ENCODE measurements at regions not wholly inside any gene's neighbourhood (a gene's known extent, or its start where the extent isn't known, plus 50 kb on each side); places are given as distances from the start of the nearest gene placed in this dataset.
A peak's percentile ranks its signal among the peaks of the same experiment; 100 is the strongest.
"Not testable (repeated sequence)": the region's sequence is repeated elsewhere in the genome, so short reads cannot be mapped to it uniquely, and the experiment has no call there.

DNA sequence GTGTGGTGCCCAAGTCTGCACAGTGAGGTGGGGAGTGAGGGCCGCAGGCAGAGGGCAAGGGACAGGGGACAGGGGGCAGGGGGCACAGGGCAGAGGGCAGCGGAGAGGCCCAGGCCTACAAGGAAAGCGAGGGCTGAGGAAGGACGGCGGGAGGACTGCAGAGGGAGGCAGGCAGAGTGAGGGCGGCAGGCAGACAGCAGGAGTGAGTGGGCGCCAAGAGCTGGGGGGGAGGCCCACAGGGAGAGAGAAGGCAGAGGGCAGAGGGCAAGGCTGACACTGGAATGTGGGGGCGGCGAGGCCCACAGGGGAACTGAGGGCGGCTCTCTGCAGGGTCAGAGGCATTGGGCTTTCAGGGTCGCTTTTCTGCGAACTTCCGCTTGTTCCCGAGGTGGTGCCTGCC is 267.8 kb upstream of the NDN start:
- no peak for DNase-seq

DNA sequence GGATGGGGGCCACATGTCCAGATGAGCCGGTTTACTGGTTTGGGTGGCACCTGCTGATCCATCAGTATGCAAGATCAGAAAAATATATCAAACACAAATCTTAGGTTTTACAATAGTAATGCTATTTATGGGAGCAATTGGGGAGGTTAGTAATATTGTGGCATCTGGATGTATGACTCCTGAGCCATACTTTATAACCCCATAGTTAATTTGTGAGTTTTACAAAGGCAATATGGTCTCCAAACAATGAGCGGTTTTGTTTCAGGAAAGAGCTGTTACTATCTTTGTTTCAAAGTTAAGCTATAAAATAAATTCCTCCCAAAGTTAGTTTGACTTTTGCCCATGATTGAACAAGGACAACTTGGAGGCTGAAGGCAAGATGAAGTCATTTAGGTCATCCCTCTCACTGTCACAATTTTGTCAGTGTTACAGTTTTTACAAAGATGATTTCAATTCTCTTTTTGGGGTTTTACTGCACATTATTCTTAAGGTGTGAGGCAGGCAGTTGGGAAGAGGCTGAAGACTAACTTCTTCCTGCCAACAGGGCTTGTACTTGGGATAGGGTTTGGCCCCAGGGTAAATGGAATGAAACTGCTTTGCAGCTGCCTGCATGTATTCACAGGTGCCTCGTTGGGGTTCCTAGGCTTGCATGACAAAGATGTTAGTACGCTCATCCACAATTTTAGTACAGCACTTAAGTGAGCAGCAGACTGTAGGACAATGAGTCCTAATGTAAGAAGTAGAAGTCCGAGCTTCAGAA is 296.6 kb upstream of the NDN start:
- DNase-seq = no peak

DNA sequence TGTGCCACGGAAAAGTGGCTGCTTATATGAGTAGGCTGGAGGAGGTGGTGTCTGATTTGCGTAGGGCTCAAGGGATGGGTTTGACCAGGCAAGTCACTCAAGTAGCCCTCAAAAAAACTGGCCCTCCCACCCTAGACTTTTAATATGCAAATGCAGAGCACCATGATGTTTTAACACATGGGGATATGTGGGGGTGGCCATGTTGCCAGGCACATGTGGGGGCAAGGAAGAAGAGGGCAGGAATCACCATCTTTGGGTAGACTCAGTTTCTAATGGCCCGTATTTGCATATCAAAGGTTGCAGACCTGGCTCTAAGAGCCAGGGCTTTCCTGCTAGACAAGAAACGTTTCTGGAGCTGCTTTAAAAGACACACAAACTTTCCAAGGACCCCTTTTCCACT is 307.2 kb upstream of the NDN start:
- DNase-seq = no peak

DNA sequence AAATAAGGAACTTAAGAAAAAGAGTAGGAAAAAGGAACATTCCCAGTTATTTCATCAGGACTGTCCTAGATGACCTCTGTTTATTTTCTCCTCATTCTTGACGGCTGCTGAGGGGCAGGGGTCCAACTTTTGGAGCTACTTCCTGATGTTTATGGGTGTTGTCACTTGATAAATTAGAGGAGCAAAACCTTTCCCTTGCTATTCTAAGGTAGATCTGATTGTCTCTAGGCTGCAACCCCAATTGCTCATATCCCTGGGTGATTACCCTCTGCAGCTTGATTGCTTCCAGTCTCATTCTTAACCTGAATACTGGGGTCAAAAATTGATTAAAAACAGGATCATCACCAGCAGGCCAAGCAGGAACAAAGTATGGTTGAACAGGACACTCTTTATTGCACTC is 311.0 kb upstream of the NDN start:
- no peak for DNase-seq

DNA sequence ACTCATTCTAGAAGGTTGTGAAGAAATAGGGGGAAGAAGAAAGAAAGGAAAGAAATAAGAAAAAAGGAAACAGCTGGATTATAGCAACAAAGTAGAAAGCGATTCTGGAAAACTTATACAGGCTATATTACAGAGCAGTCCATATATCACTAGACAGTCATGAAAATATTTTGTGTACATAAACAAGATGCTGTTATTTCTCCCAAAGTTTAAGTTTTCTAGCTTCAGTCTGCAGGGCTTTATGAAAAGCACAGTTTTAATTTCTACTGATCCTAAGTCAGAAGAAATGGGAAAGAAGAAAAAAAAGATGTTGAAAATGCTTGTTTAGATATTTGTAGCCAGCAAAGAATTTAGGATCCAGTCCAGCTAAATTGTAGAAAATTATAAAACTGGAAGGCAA is 321.4 kb upstream of the NDN start:
- no peak for DNase-seq

DNA sequence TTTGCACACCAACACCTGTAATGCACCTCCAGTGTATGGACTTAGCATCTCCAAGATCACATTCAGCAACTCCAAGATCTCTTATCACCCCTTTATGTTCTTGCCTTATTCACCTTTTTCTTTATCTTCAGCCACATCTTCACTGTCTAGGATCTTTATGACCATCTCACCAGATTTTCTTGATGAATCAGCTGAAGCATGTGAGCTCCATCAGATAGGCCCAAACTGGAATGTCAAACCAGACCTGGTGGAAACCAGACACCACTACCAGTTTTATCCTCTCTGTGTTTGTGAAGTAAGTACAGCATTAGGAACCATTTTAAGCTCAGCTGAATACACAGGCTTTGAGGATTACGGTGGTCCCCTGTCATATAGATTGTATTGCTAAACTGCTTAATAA is 330.4 kb upstream of the NDN start:
- no peak for DNase-seq

DNA sequence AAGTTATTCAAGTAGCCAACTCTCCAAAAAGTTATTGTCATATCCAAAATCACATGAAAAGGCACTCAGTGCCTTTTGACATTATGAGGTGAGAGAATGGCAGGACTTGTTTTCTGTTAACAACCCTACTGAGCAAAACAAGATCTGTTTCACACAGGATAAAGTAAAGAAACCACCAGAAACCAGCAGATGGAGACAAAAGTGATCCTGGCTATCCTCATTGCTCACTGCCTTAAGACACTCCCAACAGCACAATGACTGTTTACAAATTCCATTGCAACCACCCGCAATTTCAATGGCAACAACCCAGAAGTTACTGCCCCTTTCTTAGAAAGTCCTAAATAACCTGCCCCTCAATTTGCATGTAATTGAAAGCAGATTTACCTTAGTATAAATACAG is 352.6 kb upstream of the NDN start:
- no peak for DNase-seq

DNA sequence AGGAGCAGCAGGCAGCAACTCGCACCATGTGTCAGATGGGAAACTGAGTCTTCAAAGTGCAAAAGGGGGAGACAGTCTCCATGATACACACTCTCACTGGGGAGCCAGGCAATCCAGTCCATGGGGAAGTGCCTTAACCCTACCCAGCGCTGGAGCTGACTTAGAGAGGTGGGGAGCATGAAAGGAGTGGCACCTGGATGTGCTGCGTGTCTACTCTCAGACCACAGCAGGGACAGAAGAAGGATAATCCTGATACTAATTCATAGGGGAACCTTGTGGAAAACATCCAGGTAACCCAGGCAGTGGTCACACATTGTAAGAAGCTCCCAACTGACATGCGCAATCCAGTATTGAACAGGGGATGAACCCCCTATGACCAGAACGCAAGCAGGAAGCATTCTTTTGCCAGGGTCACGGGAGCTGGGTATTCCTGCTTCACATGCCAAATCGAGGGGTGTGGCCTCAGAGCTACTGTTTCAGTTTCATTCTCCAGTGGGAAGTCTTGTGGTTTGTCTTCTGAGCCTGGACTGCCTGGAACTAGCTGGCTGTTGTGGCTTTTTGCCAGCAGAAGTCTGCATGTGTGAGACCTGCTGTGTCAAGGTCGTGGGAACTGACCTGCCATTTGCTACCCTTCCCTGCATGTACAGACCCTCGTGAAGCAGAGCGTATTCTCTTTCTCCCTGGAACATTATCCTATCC is 367.6 kb upstream of the NDN start:
- no peak for DNase-seq

DNA sequence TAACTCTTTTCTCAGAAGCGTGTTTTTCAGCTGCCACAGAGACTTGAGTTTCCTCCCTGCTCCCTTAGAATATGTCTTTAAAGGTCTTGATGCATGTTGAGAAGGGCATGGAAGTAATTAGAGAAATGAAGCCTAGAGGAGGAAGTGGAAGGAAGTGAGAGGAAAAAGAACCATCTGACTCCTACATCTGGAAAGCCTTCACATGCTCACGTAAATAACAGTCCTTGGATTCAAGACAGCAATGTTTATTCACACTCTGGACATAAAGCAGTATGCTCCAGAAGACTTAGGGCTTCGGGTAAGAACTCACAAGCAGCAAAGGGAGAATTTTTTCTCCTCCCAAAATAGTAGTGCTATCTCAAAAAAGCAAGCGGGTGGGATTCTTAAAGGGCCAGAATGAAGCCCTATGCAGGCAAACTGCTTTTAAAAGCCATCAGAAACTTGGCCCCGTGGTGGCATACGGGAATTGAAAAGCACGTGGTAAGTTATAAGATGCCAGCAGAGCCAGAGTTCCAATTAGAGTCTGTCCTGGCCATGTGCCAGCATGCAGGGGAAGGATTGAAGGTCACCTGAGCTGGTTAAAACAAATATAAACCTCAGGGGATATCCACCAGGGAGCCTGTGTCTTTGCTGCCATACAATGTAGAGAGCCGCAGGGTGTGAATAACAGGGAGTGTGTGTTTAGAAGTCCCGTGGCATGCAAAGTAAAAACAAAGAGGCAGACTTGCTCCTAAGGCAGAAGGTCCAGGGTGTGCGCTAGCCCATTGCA is 380.8 kb upstream of the NDN start:
- DNase-seq = no peak

DNA sequence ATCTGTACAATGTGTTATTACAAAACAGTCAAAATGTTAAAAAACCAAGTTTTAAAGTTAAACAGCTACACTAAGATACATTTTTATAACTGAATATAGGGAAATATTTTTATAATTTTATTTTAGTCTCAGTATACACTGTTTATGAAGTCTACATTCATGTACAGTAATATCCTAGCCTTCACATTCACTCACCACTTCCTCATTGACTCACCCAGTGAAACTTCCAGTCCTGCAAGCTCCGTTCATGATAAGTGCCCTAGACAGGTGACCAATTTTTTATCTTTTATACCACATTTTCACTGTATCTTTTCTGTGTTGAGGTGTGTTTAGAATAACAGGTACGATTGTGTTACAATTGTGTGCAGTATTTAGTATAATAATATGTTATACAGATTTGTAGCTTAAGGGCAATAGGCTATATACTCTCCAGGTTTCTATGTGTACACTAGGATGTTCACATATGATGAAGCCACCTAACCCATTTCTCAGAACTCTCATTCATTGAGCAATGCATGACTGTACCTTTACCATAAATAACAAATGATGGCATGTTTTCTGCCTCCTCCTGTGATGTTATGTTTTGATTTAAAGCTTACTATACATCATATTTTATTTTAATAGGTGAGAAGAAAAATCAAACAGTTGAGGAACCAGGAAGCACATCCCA is 388.4 kb upstream of the NDN start:
- DNase-seq = no peak

DNA sequence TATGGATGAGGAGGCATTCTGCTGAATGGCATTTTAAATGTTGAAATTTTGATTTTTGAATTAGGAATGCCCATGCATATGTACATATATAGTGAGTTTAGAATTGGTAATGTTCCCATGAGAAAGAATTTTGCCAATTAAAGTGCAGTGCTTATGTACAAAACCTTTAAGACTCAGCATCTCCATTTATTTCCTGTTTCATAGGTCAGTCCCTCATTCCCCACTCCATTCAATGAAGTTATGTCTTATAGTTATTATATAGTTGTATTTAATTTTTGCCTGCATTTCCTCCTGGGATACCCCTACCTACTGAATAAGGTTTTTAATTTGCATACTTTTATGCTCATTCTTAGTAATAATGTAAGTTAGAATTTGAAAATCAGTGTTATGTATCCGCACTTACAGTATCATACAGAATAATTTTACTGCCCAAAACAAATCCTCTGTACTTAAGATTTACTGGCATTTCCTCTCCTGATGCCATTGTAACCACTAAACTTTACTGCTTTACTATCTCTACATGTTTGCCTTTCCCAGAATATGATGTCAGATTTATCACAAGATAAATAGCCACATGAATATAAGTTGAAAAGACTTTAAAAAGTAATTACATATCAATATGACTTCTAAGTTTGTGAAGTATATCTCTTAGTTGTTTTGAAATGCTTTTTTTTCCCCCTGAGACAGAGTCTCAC is 389.1 kb upstream of the NDN start:
- DNase-seq = no peak

DNA sequence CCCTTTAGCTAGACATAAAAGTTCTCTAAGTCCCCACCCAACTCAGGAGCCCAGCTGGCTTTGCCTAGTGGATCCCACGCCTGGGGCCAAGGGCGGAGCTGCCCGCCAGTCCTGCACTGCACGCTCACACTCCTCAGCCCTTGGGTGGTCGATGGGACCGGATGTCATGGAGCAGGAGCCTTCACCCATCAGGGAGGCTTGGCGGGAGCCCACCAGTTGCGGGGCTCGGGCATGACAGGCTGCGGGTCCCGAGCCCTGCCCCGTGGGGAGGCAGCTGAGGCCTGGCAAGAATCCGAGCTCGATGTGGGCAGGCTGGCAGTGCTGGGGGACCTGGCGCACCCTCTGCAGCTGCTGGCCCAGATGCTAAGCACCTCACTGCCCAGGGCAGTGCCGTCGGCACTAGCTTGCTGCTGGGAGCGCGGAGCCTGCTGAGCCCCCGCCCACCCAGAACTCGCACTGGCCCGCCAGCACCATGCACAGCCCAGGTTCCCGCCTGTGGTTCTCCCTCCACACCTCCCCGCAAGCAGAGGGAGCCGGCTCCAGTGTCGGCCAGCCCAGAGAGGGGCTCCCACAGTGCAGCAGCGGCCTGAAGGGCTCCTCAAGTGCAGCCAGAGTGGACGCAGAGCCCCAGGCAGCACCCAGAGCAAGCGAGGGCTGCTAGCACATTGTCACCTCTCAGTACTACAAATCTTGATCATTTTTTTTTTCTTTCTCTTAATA is 391.4 kb upstream of the NDN start:
- no peak for DNase-seq

DNA sequence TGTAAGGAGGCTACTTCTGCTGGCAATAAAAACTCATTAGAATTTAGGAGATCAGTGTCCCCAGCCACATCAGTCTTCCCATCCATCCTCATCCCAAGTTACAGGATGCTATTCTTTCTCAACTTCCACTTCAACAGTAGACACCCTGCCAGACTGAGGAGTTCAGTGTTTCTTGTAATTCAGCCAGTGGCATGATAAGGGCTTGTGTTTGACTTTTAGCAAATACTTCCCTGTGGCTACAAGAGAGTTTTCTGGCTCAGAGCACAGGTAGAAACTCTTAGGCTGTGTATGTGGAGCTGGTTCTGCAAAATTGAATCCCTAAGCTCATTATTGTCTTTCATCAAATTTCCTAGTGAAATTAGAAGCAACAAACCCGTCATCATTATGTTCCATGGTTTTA is 401.8 kb upstream of the NDN start:
- not testable (repeated sequence) for DNase-seq

DNA sequence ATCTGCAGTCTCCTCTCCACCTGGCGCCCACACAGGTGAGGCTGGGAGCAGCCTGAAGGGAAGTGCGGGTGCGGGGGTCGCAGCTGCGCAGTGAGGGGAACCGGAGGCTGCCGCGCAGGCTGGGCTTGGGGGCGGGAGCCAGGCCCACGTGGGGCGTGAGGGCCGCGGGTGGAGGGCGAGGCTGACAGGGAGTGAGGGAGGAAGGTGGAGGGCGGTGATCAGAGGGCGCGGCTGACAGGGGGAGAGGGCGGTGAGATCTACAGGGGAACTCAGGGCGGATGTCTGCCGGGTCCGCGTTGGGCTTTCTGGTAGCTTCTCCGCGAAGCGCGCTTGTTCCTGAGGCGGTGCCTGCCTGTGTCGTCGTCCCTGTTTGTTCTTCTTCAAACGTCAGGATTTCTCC is 414.4 kb upstream of the NDN start:
- peak; percentile 6 for DNase-seq

DNA sequence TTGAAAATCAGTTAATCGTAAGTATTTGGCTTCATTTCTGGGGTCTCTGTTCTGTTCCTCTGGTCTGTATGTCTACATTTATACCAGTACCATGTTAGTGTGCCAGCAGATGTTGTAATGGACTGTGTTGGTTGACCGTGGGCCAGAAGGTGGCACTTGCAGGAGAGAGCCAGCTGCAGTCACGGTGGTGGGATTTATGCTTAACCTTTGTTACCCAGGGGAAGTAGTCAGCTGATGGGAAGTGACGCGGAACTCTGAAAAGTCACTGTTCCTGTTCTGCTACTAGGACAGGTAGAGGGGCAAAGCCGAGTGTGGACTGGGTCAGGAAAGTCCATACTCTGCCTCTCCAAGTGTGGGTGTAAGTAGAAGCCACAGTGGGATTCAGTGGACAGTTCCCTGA is 420.4 kb upstream of the NDN start:
- DNase-seq = not testable (repeated sequence)

DNA sequence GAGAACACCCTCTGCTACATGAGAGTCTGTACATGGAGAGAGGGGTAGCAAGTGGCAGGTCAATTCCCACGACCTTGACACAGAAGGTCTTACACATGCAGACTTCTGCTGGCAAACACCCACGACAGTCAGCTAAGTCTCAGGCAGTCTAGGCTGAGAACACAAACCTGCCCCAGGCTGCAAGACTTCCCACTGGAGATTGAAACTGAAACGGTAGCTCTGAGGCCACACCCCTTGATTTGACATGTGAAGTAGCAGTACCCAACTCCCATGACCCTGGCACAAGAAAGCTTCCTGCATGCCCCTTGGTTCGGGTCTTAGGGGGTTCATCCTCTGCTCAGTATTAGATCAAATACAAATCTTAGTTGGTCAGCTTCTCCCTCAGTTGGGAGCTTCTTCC is 420.8 kb upstream of the NDN start:
- not testable (repeated sequence) for DNase-seq

DNA sequence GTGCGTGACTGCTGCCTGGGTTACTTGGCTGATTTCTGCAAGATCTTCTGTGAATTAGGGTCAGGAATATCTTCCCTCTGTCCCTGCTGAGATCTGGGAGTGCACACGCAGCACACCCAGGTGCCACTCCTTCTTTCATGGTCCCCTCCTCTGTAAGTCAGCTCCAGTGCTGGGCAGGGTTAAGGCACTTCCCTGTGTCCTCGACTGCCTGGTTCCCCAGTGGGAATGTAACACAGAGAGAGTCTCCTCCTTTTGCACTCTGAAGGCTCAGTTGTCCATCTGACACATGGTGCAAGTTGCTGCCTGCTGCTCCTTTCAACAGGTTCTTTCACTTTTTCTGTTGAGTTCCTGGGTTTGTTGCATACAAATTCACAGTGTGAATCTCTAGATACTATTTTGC is 421.2 kb upstream of the NDN start:
- not testable (repeated sequence) for DNase-seq

DNA sequence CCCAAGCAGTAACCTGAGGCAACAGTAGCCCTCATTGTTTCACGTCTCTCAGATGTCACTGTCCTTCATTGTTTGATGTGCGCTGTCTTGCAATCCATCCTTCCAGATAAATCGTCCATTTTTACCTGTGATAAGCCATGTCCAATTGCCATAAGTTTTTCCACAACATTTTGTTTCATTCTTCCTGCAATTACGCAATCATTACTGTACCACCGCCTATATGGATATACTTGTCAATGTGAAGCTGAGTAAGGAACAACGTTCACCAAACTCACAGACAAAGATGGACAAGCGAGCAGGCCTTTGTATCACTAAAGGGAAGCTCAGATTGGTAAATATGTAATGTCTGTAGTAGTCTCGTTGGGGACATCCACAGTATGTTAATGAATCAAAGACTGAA is 452.5 kb upstream of the NDN start:
- not testable (repeated sequence) for DNase-seq

DNA sequence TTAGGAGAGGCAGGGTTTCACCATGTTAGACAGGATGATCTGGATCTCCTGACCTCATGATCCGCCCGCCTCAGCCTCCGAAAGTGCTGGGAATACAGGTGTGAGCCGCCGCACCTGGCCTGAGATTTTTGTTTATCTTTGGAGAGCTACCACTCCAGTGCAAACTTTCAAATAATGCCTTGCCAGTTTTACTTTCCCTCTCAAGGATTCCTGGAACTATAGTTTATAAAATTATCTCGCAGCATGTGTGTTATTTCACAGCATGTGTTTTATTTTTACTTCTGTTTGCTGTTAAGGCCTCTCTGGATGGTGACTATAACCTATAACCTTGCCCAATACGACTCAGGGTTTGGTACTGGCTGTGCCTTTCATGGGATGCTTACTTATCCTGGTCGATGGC is 458.0 kb upstream of the NDN start:
- not testable (repeated sequence) for DNase-seq

DNA sequence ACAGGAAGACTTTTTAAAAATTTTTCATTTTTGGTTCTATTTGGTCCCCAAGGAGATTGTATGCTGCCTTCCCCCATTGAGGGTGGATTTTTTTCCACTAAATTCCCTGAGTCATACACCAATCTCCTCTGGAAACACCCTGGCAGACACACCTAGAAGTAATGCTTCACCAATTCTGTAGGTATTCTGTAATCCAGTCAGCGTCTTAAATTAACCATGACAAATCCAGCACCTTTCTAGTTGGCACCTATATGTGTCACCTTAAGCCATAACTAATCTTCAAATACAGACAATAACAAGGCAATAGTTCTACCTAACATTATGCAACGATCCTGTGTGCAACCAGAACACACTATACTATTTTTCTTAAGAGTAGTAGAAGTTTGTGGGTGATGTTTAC is 459.1 kb upstream of the NDN start:
- DNase-seq = no peak

DNA sequence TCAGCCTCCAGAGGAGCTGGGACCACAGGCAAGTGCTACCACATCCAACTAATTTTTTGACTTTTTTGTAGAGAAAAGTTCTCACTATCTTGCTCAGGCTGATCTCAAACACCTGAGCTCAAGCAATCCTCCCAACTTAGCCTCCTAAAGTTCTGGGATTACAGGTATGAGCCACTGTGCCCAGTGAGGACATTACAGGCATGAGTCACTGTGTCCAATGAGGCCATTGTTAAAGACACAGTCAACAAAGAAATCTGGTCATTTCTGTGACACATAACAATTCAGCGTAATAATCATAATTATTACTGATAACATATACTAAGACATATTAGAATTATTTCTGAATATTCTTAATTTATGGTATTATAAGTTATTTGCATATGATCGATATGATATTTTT is 463.4 kb upstream of the NDN start:
- DNase-seq = no peak

DNA sequence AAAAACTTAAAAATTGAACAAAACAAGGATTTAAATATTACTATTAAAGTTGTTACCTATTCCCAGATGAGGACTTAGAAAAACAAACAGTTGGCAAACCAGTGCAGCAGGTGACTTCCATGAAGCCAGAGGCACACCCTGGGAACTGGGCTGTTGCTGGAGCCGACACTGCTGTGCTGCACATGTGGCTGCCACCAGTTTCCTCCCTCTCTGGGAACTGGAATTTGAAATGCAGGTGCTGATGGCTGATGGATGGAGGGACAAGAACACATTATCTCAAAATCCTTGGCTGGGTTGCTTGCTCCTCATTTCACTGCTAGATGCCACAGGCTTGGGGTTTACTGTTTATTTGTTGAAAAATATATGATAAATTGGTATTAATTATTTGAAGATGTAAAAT is 471.2 kb upstream of the NDN start:
- not testable (repeated sequence) for DNase-seq
